GM19043 (cell line): ENCODE measurements at regions not wholly inside any gene's neighbourhood (a gene's known extent, or its start where the extent isn't known, plus 50 kb on each side); places are given as distances from the start of the nearest gene placed in this dataset.
"Not testable (repeated sequence)": the region's sequence is repeated elsewhere in the genome, so short reads cannot be mapped to it uniquely, and the experiment has no call there.

ENCODE experiments used
- ATAC-seq: cut with Tn5 transposase; IDR thresholded peaks from one replicate; pipeline ENCODE4 v1.9.1; 2021; ENCODE audit warnings: low read depth; ENCODE audit not compliant: unreplicated experiment

DNA sequence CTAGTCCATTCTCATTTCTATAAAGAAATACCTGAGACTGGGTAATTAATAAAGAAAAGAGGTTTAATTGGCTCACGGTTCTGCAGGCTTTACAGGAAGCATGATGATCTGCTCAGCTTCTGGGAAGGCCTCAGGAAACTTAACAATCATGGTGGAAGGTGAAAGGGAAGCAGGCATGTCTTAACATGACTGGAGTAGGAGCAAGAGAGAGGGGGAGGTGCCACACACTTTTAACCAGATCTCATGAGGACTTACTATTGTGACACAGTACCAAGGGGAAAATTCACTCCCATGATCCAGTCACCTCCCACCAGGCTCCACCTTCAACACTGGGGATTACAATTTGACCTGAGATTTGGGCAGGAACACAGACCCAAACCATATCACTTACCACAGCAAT, 310.1 kb downstream of the SH3GL2 start:
- ATAC-seq, result not testable (repeated sequence)

DNA sequence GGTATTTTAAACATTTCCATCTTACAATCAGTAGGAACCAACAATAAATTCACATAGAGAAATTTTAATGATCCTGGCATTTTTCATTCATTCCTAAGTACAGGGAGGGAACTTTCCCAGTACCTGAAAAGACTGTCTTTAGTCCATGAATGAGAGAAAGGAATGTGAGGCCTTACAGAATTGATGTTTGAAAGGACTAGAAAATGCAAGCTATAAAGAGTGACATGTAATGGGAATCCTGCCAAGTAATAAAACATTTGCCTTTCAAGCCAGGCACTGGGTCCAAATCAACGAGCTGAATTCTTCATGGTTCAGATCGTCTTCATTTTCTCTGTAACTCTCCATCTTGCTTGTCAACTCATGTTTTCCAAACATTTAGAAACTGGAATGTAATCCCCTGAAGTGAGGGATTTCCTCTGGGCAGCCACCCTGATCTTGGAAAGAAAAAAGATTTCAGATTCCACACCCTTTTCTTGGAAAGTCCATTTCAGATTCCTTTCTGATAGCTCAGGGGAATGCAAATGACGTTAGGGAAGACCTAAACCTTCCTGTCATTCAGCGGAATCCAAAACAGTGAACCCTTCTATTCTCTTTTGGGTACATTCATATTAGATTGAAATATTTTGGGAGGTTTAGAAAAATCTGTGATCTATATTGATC, 315.8 kb downstream of the SH3GL2 start:
- no peak for ATAC-seq

DNA sequence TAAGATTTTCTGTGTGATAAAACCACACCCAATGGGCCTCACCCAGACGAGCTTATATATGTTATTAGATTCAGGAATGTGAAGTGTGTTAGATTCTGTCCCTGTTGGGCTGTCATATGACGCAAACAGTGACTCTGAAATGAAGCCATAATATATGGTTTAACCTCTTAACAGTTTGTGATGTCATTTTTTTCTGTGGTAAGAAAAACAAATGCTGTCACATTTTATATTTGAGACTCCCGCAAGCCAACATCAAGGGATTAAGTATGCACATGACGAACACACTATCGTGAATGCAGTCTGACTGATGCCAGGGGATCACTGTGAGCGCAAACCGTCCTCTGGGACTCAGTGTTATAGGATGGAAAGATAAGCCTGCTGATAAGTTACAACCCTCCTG, 321.7 kb downstream of the SH3GL2 start:
- no peak for ATAC-seq

DNA sequence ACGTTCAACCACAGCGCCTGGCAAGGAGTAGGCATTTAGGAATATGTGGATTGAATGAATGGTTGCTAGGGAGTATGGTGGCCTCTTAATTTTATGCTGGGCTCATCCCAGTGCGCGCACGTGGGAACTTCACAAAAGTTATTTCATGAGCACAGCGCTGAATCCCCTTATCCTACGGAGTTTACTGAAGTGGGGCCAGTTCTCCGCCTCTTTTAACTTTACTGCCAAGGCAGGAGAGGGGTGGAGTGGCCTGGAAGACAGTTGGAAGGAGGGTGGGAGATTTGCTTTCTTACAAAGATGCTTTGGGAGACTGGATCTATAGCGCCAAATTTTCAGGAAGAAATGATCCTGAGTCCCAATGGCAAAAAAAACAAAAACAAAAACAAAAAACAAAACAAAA, 326.5 kb downstream of the SH3GL2 start:
- ATAC-seq, result no peak

DNA sequence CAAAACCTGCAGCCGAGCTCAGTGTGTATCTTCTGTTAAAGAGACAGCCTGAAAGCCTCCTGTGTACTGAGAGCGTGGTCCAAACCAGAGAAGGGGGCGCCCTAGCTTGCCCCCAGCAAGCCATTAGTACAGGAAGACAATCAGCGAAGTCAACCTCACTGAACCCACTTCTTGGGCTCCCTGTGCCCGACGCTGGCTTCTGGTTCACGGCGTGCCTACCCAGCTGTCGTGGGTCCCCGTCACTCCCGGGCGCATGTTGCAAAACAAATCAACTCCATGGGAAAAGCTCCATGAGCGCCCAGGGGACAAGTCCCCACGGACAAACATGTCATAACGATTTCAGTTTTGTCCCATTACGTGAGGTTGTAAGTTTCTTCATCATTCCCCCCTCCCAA, 326.9 kb downstream of the SH3GL2 start:
- no peak for ATAC-seq

DNA sequence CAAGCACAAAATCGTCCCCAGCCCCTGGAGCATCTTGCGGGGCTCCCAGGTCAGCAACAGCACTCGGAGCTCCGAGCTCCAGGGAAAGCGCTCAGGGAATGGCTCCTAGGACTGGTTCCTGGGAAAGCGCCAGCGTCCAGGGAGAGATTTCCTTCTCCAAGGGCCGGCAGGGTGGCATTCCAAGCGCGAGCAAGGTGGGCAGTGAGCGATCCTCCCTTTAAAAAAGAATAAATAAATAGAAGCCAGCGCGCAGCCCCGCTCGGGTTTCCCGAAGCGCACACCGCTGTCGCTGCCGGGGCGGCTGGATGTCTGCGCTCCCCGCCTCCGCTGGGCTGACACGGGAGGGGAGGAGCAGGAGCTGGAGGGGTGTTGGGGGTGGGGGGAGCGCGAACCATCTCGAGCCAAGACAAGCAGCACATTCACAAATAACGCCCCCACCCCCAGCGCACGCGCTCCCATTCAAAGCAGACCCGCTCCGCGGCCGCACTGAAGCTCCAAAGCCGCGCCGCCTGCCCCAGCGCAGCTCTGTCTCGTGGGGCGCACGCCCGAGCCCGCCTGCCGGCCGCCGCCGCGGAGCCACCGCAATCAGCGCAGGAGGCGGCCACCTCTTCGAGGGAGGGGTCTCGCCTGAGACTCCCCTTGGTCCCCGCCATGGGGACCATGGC, 327.4 kb downstream of the SH3GL2 start:
- ATAC-seq, result no peak

DNA sequence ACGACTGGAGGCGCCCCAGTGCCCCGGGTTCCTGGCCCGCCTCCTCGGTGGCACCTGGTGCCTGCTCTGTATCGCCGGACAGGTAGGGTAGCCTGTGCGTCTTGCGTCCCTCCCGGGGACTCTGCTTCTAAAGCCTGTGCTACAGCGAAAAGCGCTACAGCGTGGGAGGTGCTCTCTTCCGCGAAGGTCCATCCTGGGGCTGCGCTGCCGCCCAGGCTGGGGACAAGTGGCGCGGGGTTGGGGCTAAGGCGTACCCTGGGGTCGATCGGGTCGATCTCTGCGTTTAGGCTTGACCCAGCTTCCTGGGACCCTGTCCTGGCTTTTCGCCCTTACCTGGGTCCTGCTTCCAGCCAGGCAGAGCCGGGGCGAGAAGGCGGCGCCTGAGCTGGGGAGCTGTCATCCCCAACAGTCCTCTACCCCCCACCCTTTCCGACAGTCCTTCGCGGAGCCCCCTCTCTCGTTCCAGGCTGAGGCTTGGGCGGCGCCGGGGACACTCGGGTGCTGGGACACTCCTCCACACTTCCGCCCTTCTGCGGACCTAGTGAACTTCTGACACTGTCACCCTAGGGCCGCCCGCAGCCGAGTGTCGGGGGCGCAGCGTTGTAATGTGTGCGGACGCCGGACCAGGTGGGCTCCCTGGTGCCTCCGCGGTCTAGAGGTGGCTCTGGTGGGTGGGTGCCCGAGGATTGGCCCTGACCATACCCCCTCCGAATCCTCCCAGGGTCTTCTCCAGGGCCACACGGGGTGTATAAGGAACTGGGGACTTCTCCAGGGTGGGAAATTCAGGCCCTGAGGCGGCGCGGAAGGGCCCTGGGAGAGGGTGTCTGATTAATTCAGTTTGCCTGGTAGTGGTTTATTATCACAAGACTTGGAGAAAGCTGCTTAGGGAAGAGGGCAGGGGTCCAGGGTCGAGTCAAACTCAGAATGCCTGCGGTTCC, 328.2 kb downstream of the SH3GL2 start:
- ATAC-seq, result no peak

DNA sequence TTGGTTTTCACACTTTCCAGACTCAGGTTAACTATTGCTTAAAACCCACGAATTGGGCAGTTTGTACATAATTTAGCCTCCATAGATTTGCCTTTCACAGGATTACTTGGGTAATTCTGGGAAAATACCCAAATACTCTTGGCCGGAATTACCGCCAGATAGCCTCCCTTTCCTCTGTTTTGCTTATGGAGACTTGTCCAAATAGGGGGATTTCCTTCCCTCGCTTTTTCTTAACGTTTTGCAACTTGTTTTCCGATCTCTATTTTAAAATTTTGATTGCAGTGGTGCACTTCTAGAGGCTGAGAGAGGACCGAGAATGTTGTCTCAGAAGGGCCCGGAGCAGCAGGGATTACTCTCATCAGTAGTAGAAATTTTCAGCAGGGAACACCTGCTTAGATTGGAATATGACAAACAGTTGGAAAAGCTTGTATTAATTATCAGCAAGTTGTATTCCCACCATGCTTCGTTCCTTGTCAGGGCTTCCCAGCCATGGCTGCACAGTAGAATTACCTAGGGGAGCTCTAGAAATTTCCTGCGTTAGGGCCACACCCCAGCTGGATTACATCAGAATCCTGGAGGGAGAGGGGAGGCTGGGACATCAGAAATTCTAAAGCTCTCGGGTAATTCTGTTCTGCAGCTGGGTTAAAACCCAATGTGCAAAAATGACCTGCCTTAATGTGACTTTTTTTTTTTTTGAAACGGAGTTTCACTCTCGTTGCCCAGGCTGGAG, 329.1 kb downstream of the SH3GL2 start:
- no peak for ATAC-seq

DNA sequence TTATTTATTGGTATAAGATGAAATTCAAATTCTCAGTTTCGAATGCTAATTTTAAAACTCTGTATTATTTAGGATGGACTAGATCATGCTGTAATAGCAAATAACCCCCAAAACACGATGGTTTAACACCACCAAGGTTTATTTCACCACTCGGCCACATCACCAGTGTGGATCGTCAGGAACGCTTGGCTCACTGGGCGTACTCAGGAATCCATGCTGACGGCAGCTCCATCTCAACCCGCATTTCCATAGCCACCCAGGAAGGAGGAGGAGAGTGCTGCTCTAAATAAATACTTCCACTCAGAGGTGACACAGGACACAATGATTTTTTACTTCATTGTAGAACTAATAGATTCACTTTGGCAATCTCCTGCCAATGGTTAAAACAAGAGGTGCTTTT, 347.4 kb downstream of the SH3GL2 start:
- no peak for ATAC-seq

DNA sequence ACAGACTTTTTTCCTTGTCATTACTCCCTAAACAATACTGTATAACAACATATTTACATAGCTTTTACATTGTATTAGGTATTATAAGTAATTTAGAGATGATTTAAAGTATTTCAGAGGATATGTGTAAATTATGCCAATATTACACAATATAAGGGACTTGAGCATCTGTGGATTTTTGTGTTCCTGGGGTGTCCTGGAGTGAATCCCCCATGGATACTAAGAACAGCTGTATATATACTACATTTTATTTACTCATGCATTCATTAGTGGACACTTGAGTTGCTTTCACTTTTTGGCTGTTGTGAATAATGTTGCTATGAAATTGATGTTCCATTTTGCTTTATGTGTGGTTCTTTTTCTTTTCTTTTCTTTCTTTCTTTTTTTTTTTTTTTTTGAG, 348.8 kb downstream of the SH3GL2 start:
- no peak for ATAC-seq

DNA sequence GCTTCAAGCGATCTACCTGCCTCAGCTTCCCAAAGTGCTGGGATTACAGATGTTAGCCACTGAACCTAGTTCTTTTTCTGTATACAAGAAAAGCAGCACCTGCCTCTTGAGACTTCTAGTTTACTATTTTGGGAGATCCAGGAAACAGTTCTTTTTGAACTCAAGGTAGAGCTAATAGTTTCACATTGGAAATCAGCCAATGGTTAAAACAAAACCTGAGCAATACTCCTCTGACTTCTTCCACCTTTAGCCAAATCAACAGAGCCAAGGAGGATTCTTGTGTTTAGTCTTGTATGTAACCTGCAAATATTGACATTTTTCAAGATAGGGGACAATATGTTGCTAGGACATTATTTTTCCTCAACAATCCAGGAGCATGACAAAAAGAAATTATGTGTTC, 349.4 kb downstream of the SH3GL2 start:
- ATAC-seq, result no peak

DNA sequence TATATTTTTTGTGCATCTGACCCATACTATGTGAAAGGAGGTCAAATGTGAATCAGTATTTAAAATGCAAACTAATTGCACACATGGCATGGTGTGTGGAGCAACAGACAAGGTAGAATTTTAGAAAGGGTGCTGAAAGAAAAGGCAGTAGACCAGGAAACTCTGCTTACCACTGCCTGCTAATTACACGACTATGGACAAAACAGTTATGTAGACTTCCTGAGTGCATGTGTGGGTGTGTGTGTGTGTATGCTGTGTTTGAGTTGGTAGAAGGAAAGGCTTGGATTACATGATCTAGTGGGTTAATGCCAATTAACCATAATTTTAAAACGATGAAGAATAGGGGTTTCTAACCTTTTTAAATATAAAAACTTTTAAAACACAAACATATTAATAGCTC, 349.9 kb downstream of the SH3GL2 start:
- ATAC-seq, result no peak

DNA sequence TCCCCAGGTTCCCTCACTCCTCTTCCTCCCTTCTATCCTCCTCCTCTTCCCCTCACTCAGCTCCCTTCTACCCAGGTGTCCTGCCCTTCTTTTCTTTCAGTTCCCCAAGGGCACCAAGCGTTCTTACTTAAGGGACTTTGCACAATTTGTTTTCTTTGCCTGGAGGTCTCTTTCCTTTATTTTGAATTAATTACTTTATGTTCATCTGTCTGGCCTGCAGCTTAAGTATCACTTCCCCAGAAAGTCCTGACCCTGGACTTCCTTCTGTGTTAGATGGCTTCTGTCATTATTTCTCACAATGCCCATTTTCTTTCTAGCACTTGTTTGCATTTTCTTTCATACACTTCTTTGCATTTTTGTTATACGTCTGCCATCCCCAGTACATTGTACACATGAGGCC, 350.6 kb downstream of the SH3GL2 start:
- ATAC-seq, result no peak

DNA sequence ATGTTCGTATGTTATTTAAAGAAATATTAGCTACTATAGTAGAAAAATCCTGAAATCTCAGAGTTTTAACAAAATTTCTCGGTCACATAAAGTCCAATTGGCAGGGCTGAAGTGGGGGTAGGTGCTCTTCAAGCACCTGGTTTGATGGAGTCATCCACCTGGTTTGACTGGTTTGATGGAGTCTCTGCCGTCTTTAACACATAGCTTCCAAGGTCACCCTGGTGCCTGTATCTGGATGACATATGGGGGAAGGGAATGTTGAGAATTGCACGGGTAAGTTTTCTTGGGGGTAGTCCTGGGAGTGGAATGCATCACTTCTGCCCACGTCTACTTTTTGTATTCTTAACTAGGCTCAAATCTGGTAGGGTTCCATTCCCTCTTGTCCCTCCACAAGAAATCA, 351.2 kb downstream of the SH3GL2 start:
- no peak for ATAC-seq

DNA sequence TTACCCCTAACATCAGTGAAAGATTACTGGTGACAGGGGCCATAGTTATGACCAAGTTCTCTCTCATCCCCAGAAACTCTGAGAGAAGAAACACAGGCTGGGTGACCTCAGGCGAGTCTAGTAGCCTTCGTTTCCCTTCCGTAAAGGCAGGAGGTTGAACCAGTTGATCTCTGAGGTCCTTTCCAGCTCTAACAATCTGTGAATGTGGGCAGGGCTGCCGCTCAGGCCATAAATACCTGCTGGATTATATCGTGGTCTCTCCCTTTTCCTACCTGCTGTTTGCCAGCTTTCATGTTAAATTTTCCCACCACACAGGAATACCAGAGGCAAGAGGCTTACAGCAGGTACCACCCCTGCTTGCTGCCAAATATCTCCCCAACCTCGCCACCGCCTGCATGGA, 357.5 kb downstream of the SH3GL2 start:
- ATAC-seq, result no peak

DNA sequence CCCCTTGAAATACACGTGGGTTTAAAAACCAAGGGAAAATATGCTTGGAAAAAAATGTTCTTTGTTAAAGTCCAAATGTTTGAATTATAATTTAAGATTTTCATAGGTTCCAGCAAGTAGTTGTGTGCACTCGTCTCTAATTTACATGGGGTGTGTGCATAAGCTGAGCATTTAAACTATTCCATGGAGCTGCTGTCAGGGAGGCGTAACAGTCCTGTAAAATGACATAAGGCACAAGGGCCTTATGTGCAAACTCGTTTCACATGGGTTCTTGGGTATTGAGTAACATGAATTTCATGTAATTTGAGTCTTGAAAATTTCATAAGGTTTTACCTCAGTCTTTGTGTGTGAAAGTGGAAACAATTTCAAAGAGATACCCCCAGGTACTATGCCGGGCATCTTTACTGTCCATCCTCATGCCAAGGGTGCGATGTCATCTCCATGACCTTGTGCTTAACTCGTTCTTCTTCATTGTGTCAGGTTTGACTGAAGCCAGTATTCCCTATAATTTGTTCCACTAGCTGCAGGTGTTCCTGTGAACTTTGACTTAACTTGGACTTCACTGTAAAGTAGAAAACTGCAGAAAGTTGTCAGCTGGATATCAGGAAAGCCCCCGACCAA, 359.3 kb downstream of the SH3GL2 start:
- ATAC-seq, result no peak

DNA sequence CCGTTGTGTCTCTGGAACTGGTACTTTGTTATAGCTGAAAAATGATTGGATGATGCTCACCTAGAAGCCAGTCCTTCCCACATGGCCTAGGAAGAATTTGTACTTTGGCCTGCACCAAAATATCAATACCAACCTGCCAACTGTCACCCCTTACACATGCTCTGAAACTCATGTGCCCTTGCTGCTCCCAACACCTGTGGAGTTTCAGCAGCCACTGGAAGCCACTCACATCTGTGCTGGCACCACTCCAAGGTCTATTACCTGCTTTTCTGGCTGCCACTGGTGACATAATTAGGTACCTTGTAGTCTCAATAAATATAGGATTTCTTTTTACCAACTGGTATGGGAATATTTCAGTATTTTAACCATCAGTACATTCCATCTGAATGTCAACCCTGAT, 363.6 kb downstream of the SH3GL2 start:
- ATAC-seq, result no peak

DNA sequence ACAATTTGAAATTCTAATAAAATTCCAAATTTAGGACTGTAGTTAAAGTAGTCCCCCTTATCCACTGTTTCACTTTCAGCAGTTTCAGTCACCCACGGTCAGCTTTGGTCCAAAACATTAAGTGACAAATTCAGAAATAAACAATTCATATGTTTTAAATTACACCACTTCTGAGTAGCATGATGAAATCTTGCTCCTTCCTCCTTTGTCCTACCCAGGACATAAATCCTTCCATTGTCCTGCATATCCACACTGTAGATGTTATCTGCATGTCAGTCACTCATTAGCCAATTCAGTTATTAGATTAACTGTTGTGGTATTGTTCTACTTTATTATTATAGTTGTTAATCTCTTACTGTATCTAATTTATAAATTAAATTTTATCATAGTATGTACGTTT, 376.5 kb downstream of the SH3GL2 start:
- ATAC-seq, result no peak

DNA sequence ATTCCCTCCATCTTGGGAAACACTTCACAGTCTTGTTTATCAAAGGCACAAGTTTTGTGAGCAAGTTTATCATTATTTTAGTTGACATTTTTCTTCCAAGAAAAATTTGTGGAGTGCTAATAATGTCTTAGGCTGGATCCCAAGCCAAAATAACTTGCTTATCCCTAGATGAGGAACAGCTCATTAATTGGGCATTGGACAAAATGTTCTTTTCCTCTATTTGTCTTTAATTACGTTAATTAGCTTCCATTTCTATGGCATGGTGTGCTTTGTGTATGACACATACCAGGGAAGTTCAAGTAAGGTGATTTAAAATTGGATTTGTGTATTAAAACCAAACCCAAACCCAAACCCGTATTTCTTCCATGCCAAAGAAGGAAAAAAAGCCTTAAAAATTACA, 379.5 kb downstream of the SH3GL2 start:
- no peak for ATAC-seq

DNA sequence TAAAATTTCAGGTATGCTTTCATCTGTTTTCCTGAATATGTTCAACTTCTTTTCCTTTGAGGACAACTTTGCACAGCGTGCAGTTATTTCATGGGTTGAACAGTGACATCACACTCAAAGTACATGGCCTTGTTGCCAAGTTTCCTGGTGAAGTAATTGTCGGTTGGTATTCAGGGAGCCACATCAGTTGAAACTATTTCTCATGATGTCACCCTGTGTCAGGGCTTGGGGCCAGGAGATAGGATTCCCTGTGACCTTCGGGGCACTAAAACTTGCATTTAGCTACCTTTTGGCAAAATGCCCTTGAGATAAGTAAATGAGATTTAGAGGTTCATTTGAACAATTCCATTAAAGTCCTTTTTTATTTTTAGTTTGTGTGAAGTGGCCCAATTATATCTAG, 383.9 kb downstream of the SH3GL2 start:
- ATAC-seq, result no peak

DNA sequence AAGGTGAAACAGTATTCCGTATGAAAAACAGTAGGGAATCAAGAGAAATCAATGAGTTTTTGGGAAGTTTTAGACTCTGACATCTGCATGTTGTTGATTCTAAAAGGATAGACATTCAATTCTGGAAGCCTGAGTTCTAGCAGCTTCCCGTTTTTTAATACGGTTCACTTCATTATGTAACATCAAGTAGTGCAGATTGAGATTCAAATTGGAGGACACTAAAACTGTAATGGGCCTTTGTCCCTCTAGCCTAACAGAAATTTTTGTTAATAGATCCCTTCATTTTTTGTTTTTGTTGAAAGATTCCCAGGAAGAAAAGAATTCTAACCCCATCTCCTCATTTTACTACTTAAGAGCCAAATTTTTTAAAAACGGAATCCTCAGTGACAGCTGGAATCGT, 384.6 kb downstream of the SH3GL2 start:
- ATAC-seq, result no peak
